ENCODE measurements at regions not wholly inside any gene's neighbourhood (a gene's known extent, or its start where the extent isn't known, plus 50 kb on each side); places are given as distances from the start of the nearest gene placed in this dataset.

DNA sequence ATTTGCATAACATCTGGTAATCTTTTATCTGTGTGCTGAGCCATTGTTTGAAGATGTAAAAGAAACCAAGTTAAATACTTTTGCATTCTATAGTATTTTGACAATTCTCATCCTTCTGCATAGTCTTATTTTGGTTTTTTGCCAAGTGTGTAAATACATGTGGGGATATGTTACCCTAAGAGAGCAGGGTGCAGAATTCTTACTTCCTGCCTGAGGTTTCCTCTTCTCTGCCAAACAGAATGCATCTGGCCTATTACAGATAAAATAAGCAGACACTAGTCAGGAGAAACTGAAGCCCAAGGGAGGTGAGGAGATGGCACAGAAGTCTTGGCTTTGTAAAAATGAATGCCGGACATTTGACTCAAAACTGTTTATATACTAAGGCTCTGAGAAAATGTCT, 462.1 kb downstream of the TMEM38B start:
- no peak for TF ChIP-seq POLR2A (IDR thresholded peaks at IDR 0.05; ENCODE audit: low read depth, low read length)
- TF ChIP-seq EZH2 (IDR thresholded peaks at IDR 0.05; ENCODE audit: borderline replicate concordance, low read depth, low read length, severe bottlenecking) = no peak
- TF ChIP-seq, protein P1, sequence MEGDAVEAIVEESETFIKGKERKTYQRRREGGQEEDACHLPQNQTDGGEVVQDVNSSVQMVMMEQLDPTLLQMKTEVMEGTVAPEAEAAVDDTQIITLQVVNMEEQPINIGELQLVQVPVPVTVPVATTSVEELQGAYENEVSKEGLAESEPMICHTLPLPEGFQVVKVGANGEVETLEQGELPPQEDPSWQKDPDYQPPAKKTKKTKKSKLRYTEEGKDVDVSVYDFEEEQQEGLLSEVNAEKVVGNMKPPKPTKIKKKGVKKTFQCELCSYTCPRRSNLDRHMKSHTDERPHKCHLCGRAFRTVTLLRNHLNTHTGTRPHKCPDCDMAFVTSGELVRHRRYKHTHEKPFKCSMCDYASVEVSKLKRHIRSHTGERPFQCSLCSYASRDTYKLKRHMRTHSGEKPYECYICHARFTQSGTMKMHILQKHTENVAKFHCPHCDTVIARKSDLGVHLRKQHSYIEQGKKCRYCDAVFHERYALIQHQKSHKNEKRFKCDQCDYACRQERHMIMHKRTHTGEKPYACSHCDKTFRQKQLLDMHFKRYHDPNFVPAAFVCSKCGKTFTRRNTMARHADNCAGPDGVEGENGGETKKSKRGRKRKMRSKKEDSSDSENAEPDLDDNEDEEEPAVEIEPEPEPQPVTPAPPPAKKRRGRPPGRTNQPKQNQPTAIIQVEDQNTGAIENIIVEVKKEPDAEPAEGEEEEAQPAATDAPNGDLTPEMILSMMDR (IDR thresholded peaks at IDR 0.05; ENCODE audit: extremely low read depth in 1 of 2, insufficient read depth in 1 of 2, low read depth in 1 of 2, low read length in 2 of 2) = no peak
- TF ChIP-seq POLR2AphosphoS5 (IDR thresholded peaks at IDR 0.05; ENCODE audit: insufficient read depth, low read depth, low read length) = no peak
- TF ChIP-seq MAX (IDR thresholded peaks at IDR 0.05; ENCODE audit: insufficient read depth, insufficient read length) = no peak
